ENCODE measurements at regions not wholly inside any gene's neighbourhood (a gene's known extent, or its start where the extent isn't known, plus 50 kb on each side); places are given as distances from the start of the nearest gene placed in this dataset.

- no peak for DNase-seq (ENCODE audit: low spot score)
- Histone ChIP-seq H3K4me1 (ENCODE audit: insufficient read depth, poor library complexity, severe bottlenecking) (peaks cover 16% of the 10 kb centered on the region), H3K27ac (ENCODE audit: poor library complexity, severe bottlenecking) (peak overlapping the region; percentile 10), H3K36me3 (ENCODE audit: low read depth) (no peaks in the 10 kb centered on the region), H3K9me3 (ENCODE audit: severe bottlenecking) (no peaks in the 10 kb centered on the region), H3K27me3 (ENCODE audit: insufficient read depth, poor library complexity, severe bottlenecking) (no peaks in the 10 kb centered on the region), H3K4me3 (ENCODE audit: severe bottlenecking) (no peak overlapping the region)
- TF ChIP-seq, protein P1, sequence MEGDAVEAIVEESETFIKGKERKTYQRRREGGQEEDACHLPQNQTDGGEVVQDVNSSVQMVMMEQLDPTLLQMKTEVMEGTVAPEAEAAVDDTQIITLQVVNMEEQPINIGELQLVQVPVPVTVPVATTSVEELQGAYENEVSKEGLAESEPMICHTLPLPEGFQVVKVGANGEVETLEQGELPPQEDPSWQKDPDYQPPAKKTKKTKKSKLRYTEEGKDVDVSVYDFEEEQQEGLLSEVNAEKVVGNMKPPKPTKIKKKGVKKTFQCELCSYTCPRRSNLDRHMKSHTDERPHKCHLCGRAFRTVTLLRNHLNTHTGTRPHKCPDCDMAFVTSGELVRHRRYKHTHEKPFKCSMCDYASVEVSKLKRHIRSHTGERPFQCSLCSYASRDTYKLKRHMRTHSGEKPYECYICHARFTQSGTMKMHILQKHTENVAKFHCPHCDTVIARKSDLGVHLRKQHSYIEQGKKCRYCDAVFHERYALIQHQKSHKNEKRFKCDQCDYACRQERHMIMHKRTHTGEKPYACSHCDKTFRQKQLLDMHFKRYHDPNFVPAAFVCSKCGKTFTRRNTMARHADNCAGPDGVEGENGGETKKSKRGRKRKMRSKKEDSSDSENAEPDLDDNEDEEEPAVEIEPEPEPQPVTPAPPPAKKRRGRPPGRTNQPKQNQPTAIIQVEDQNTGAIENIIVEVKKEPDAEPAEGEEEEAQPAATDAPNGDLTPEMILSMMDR (IDR thresholded peaks at IDR 0.05; ENCODE audit: poor library complexity, severe bottlenecking) = no peak
- peak; percentile 52; the same call in 1 of the 3 replicates for ATAC-seq (ENCODE audit: low read depth)
Measured at GRCh38 chr14:98160901-98161300, 1111.1 kb downstream of the BCL11B start.

DNA sequence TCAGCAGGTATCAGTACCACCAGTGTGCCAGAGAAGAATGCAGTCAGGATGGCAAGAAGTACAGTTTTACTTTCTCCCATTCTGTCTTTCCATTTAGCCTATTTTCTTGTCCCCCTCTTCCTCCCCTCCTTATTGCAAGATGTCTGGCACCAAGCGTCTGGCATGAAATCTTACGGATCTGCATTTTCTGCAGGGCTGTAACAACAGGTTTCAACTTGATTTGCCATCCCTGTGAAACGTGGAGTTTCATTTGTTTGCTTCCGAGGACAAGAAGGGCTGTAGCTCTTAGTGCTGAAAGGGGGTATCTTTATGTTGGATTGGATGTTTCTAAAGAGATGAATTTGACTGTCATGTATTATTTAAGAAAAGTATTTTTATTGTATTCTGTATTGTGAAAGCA, 1110.6 kb downstream of the BCL11B start:
- ATAC-seq (ENCODE audit: low read depth) = peak; percentile 54
- TF ChIP-seq, protein P1 (IDR thresholded peaks at IDR 0.05; ENCODE audit: poor library complexity, severe bottlenecking) = no peak

GRCh38 chr14:98162856-98163805, 1108.9 kb downstream of the BCL11B start:
- TF ChIP-seq, protein P1 (IDR thresholded peaks at IDR 0.05; ENCODE audit: poor library complexity, severe bottlenecking) = no peak
- DNase-seq (ENCODE audit: low spot score) (no peak), ATAC-seq (ENCODE audit: low read depth) (no peak)
- Histone ChIP-seq H3K4me1 (ENCODE audit: insufficient read depth, poor library complexity, severe bottlenecking) (peaks cover 16% of the 10 kb centered on the region), H3K36me3 (ENCODE audit: low read depth) (no peaks in the 10 kb centered on the region), H3K4me3 (ENCODE audit: severe bottlenecking) (no peak overlapping the region), H3K9me3 (ENCODE audit: severe bottlenecking) (no peaks in the 10 kb centered on the region), H3K27me3 (ENCODE audit: insufficient read depth, poor library complexity, severe bottlenecking) (no peaks in the 10 kb centered on the region), H3K27ac (ENCODE audit: poor library complexity, severe bottlenecking) (no peak overlapping the region)

More for the DNA sequence above, 1110.6 kb downstream of the BCL11B start:
- peak overlapping the region; percentile 10 for H3K27ac ChIP-seq (ENCODE audit: poor library complexity, severe bottlenecking)
- no peaks in the 10 kb centered on the region for H3K9me3 ChIP-seq (ENCODE audit: severe bottlenecking)
- no peaks in the 10 kb centered on the region for H3K27me3 ChIP-seq (ENCODE audit: insufficient read depth, poor library complexity, severe bottlenecking)
- no peak overlapping the region for H3K4me3 ChIP-seq (ENCODE audit: severe bottlenecking)
- H3K36me3 ChIP-seq (ENCODE audit: low read depth) = no peaks in the 10 kb centered on the region
- DNase-seq (ENCODE audit: low spot score) = no peak
- H3K4me1 ChIP-seq (ENCODE audit: insufficient read depth, poor library complexity, severe bottlenecking) = peaks cover 16% of the 10 kb centered on the region

DNA sequence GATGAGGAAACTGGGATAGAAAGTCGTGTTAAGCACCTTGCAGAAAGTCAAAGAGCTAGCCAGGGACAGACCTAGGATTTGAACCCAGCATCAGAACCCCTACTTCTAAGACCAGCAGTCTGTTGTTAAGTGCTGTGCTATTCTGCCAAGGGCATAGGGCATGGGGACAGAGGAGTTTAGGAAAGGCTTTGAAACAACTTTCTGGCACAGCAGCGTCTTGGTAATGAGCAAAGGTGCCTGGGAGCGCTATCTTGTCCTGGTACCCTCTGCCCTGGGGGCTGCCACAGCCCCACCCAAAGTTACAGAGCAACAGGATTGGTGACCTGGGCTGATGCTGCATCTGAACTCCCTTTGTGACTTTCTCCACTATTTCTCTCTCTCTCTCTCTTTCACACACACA, 1108.1 kb downstream of the BCL11B start:
- Histone ChIP-seq H3K4me1 (ENCODE audit: insufficient read depth, poor library complexity, severe bottlenecking) (peaks cover 16% of the 10 kb centered on the region), H3K9me3 (ENCODE audit: severe bottlenecking) (no peaks in the 10 kb centered on the region), H3K27ac (ENCODE audit: poor library complexity, severe bottlenecking) (no peak overlapping the region), H3K27me3 (ENCODE audit: insufficient read depth, poor library complexity, severe bottlenecking) (no peaks in the 10 kb centered on the region), H3K4me3 (ENCODE audit: severe bottlenecking) (no peak overlapping the region), H3K36me3 (ENCODE audit: low read depth) (no peaks in the 10 kb centered on the region)
- TF ChIP-seq, protein P1 (IDR thresholded peaks at IDR 0.05; ENCODE audit: poor library complexity, severe bottlenecking) = no peak
- ATAC-seq (ENCODE audit: low read depth) (no peak), DNase-seq (ENCODE audit: low spot score) (no peak)

- no peaks in the 10 kb centered on the region for H3K36me3 ChIP-seq (ENCODE audit: low read depth)
- H3K27me3 ChIP-seq (ENCODE audit: insufficient read depth, poor library complexity, severe bottlenecking) = no peaks in the 10 kb centered on the region
- DNase-seq (ENCODE audit: low spot score) = no peak
- H3K4me3 ChIP-seq (ENCODE audit: severe bottlenecking) = no peak overlapping the region
- H3K9me3 ChIP-seq (ENCODE audit: severe bottlenecking) = no peaks in the 10 kb centered on the region
- H3K4me1 ChIP-seq (ENCODE audit: insufficient read depth, poor library complexity, severe bottlenecking) = peaks cover 11% of the 10 kb centered on the region
- no peak overlapping the region for H3K27ac ChIP-seq (ENCODE audit: poor library complexity, severe bottlenecking)
- TF ChIP-seq, protein P1 (IDR thresholded peaks at IDR 0.05; ENCODE audit: poor library complexity, severe bottlenecking) = no peak
- ATAC-seq (ENCODE audit: low read depth) = no peak
Measured at GRCh38 chr14:98165976-98166375, 1106.0 kb downstream of the BCL11B start.

Measured in RWPE2 (cell line).